Activated T-helper 1 cell treated with anti-CD3 and anti-CD28 coated beads, Interleukin-12 subunit alpha, Interleukin-12 subunit beta, Interleukin-2, Interleukin-4 antibody, amounts not matched to agents 30 ng/mL and 10 ng/mL and 1 ng/mL, durations not matched to agents 14 hours and 24 hours and 36 hours (primary cell): ENCODE measurements at regions not wholly inside any gene's neighbourhood (a gene's known extent, or its start where the extent isn't known, plus 50 kb on each side); places are given as distances from the start of the nearest gene placed in this dataset.

Experiments
- DNase-seq: peaks from one replicate; pipeline ENCODE4 v3.0.0; 2021; ENCODE audit warnings: low spot score
- H3K27ac Mint-ChIP-seq: one replicate; pipeline ENCODE4 v1.8.0; 2021; ENCODE audit warnings: mild to moderate bottlenecking, mixed read lengths
- H3K27me3 Mint-ChIP-seq: one replicate; pipeline ENCODE4 v1.8.0; 2022; ENCODE audit warnings: mild to moderate bottlenecking, moderate library complexity, mixed read lengths; ENCODE audit not compliant: insufficient read depth
- H3K36me3 Mint-ChIP-seq: one replicate; pipeline ENCODE4 v1.8.0; 2021; ENCODE audit warnings: low read depth, mixed read lengths
- H3K4me1 Mint-ChIP-seq: one replicate; pipeline ENCODE4 v1.8.0; 2021; ENCODE audit warnings: low read depth, mixed read lengths
- H3K4me3 Mint-ChIP-seq: one replicate; pipeline ENCODE4 v1.8.0; 2021; ENCODE audit warnings: mild to moderate bottlenecking, moderate library complexity, mixed read lengths
- H3K9me3 Mint-ChIP-seq: one replicate; pipeline ENCODE4 v1.8.0; 2021; ENCODE audit warnings: mixed read lengths
- intact Hi-C: fragments of 100-400 bp; cut with micrococcal nuclease; formaldehyde crosslinking; loops from one replicate; pipeline ENCODE4 v1.15.1; 2024

DNA sequence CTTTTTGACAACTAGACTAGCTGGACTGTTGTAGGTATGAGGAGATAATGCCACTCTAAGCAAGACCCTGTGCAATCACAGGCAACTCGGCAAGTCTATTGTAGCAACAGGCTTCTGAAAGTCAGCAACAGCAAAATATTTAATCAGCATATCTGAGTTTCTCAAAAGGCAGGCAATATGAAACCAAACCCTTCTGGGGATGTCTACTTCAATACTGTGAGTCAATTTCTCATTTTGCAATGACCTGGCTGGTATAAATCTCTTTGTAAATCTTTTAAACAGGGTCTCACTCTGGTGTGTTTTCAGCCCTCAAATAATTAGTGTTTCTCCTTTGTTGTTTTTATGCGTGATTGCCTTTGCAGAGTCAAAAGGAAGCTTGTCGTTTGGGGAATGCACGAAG lies 1044.5 kb downstream of the NTRK3 start:
- DNase-seq = no peak
- no peaks in the 10 kb centered on the region for H3K36me3 Mint-ChIP-seq
- no peaks in the 10 kb centered on the region for H3K9me3 Mint-ChIP-seq
- no peaks in the 10 kb centered on the region for H3K27me3 Mint-ChIP-seq
- no peak overlapping the region for H3K27ac Mint-ChIP-seq
- intact Hi-C loops = no loop called here
- no peaks in the 10 kb centered on the region for H3K4me1 Mint-ChIP-seq
- no peak overlapping the region for H3K4me3 Mint-ChIP-seq

DNA sequence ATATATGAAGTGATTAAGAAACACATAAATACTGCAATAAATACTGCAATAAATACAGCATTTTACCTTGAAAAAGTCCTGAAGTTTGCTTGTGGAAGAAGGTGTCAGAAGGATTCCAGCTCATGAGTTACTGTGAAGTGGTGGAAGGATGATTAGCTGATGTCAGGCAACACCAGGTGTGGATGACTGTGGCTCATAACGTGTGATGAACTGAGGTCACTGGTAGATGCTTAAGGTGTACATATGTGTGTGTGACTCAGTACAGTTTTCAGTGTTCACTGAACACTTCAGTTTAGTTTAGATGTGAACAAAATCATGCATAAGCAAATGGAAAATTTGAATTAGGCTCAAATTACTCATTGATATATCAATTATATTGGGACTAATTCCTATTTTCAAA lies 1045.0 kb downstream of the NTRK3 start:
- Mint-ChIP-seq H3K36me3 (no peaks in the 10 kb centered on the region), H3K27ac (no peak overlapping the region), H3K27me3 (no peaks in the 10 kb centered on the region), H3K4me1 (no peaks in the 10 kb centered on the region), H3K9me3 (no peaks in the 10 kb centered on the region), H3K4me3 (no peak overlapping the region)
- DNase-seq = no peak
- intact Hi-C loops = no loop called here

DNA sequence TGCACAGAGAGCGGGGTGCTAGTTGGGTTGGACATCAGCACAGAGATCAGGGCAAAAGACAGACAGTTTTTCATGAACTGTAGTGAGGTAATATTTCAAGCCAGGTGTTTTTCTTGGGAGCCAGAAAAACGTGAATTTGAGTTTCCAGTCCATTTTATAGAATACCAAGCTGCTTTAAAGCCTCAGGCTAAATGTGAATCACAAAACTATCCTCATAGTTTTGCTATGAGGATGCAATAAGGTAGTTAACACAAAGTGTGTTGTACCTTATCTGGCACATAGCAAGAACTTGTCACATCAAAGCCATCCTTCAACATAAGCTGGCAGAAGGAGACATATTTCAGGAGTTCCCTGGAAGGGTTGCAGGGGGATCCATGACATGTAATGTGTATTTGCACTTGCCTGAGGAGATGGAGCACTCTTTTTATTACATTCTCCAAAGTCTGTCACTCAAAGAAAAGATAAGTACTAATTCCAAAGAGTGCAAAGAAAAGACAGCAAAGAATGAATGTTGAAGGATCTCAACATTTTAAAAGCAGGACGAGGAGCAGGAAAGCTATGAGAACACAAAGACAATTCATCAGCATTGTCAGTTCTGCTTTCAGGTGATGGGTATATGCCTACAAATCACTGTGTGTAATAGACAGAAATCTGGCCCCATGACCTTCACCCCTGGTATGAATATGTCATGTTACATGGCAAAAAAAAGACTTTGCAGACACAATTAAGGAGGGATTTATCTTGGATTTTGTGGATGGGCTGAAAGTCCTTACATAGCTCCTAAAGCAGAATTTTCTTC lies 1046.4 kb downstream of the NTRK3 start:
- no peaks in the 10 kb centered on the region for H3K9me3 Mint-ChIP-seq
- H3K4me3 Mint-ChIP-seq = no peak overlapping the region
- DNase-seq = no peak
- no peaks in the 10 kb centered on the region for H3K36me3 Mint-ChIP-seq
- no peak overlapping the region for H3K27ac Mint-ChIP-seq
- H3K27me3 Mint-ChIP-seq = no peaks in the 10 kb centered on the region
- intact Hi-C loops = no loop called here
- no peaks in the 10 kb centered on the region for H3K4me1 Mint-ChIP-seq

DNA sequence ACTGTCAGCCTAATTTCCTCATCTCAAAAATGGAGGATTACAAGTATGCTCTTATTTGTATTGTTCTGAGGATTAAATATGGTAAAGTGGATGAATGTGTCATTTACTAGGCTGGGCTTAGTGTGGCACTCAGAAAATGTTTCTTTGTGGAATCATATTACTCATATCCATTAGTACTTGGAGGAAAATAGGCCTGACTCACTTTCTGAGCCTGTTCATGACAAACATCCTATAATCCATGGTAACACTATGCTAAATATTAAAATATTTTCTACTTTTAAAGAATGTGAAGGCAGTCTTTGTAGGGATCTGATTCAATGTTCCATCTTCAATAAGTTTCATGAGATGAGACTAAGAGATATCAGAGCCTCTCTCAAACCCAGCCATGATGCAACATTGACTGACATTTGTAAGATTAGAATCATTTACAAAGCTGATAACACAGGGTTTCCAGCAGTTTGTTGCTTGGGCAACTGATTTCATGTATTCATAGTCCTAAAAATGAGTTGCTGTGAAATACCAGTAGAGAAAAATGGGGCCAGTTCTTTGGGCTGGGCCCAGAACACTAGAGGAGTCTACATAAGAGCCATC lies 1048.5 kb downstream of the NTRK3 start:
- Mint-ChIP-seq H3K9me3 (no peaks in the 10 kb centered on the region), H3K27ac (no peak overlapping the region), H3K4me1 (no peaks in the 10 kb centered on the region), H3K4me3 (no peak overlapping the region), H3K36me3 (no peaks in the 10 kb centered on the region), H3K27me3 (peaks cover 2% of the 10 kb centered on the region)
- no peak for DNase-seq
- intact Hi-C loops = no loop called here

DNA sequence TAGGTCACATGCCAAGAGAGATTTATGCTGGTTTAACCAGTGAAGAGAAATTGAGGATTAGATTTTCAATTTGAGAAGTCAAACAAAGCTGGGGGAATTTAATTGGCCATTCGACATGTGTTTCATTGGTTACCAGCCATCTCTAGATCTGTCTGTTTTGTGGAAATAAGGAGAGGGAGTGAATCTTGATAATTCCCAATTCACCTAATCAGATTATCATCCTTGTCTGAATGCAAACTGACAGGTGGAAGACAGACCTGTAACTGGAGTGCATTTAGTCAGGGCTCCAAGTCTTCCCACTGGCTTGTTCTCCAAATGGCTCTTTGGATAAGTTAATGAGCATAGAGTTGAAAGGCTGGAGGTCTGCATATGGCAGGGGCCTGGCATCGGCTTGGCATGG lies 1049.3 kb downstream of the NTRK3 start:
- no peaks in the 10 kb centered on the region for H3K9me3 Mint-ChIP-seq
- peaks cover 2% of the 10 kb centered on the region for H3K27me3 Mint-ChIP-seq
- no peaks in the 10 kb centered on the region for H3K36me3 Mint-ChIP-seq
- H3K27ac Mint-ChIP-seq = no peak overlapping the region
- no peak overlapping the region for H3K4me3 Mint-ChIP-seq
- H3K4me1 Mint-ChIP-seq = no peaks in the 10 kb centered on the region
- intact Hi-C loops = no loop called here
- DNase-seq = no peak

DNA sequence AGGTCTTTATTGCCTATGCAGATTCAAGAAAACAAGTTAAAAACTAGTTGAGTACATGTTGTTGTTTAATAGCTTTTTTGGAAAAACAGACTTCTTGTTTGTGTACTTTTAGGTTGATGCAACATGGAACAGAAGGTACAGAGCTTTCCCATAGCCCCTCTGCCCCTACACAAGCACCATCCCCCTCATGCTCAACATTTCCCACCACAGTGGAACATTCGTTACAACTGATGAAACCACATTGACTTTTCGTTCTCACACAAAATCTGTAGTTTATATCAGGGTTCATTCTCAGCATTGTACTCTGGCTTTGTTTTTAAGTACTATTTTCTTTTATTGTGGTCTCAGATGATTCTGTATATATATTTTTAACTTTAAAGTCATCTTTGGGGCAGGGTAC lies 1054.6 kb downstream of the NTRK3 start:
- intact Hi-C loops = no loop called here
- Mint-ChIP-seq H3K9me3 (no peaks in the 10 kb centered on the region), H3K36me3 (no peaks in the 10 kb centered on the region), H3K4me3 (no peak overlapping the region), H3K27me3 (peaks cover 2% of the 10 kb centered on the region), H3K27ac (no peak overlapping the region), H3K4me1 (no peaks in the 10 kb centered on the region)
- no peak for DNase-seq

DNA sequence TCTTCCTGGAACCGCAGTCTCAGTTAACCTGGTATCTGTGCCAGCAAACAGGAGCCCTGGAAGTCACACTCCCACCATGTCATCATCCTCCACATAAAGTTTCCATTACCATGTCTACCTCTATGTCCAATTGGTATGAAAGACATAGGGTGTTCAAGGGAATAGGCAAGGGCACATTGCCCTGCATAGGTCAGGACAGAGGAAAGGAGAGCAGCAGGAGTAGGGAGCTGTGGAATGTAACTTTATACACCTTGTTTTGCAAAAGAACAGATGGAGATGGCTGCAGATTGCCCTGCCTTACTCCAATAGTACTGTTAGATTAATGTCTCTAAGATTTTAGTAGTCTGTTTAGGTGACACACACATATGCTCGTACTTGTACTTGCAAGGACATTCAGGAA lies 1056.4 kb downstream of the NTRK3 start:
- Mint-ChIP-seq H3K36me3 (no peaks in the 10 kb centered on the region), H3K9me3 (no peaks in the 10 kb centered on the region), H3K4me1 (no peaks in the 10 kb centered on the region), H3K4me3 (no peak overlapping the region), H3K27ac (no peak overlapping the region), H3K27me3 (peaks cover 2% of the 10 kb centered on the region)
- intact Hi-C loops = no loop called here
- no peak for DNase-seq

DNA sequence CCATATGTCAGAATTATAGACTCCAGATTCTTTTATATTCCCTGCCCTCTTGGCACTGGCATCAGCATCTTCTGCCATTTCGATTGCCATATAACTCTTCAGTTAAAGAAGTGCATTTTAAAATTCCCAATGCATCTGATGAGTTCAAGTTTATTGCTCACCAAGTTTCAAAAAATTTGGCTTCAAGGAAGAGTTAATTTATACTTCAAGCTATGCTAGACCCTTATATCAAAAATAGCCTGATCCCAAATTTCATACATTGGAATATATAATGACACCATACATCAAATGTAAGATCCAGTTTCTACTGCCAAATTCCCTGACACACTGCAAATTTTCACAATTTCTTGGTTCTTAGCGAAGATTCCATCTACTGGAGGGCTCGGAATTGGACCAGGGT lies 1058.6 kb downstream of the NTRK3 start:
- no peaks in the 10 kb centered on the region for H3K36me3 Mint-ChIP-seq
- H3K27ac Mint-ChIP-seq = no peak overlapping the region
- no peak for DNase-seq
- no peaks in the 10 kb centered on the region for H3K4me1 Mint-ChIP-seq
- intact Hi-C loops = no loop called here
- no peaks in the 10 kb centered on the region for H3K27me3 Mint-ChIP-seq
- no peaks in the 10 kb centered on the region for H3K9me3 Mint-ChIP-seq
- H3K4me3 Mint-ChIP-seq = no peak overlapping the region

DNA sequence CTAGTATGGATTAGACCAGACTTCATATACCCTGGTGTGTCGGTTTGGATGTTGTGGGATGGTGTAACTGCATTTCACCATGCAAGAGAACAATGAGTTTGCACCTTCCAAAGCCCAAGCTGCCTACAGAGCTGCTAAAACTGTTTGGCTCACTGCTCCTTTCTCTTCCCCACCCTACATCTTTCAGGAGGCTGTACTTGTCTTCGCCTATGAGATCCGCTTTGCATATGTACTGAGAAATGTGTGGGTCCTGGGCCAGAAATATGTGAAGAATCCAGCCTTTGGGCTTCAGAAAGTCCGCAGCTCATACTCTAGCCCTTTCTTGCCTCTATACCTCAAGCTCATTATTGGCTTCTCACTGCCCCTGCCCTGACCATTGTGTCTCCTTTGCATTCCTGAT lies 1060.0 kb downstream of the NTRK3 start:
- no peaks in the 10 kb centered on the region for H3K36me3 Mint-ChIP-seq
- no peaks in the 10 kb centered on the region for H3K27me3 Mint-ChIP-seq
- DNase-seq = no peak
- H3K9me3 Mint-ChIP-seq = no peaks in the 10 kb centered on the region
- intact Hi-C loops = no loop called here
- H3K27ac Mint-ChIP-seq = no peak overlapping the region
- H3K4me3 Mint-ChIP-seq = no peak overlapping the region
- no peaks in the 10 kb centered on the region for H3K4me1 Mint-ChIP-seq

DNA sequence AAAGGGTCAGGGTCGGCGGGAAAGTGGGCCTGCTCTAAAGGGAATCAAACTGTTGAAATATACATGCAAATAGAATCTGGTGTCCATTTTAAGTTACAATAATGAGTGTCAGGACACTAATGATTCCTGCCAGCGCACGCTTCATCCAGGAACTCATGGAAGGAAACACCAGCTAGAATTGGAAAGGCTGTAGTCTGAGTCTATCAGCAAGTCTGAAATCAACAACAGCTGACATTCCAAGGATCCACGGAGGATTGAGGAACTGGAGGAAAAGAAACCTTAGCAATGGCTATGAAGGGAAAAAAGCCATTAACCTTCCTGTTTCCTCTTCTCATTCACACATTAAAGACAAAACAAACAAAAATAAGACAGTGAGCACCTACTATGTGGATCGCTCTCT lies 1063.1 kb downstream of the NTRK3 start:
- H3K27me3 Mint-ChIP-seq = no peaks in the 10 kb centered on the region

DNA sequence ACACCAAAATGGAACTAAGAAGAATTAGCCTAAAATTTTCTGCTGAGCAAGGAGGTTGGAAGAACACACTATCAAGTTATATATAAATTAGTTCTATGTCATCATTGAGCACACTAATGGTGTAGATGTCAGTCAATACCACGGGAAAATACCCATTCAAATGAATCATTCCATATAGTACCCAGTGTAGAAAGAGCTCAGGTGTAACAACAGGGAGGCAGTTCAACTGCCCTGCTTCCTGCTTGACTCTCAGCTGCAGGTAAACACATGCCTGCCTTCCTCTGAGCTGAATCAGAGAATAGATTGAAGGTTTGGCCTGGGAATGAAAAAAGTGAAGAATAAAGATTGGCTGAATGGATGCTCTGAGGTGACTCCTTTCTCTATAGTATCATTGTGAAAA lies 1088.0 kb downstream of the AGBL1 start:
- no peaks in the 10 kb centered on the region for H3K4me1 Mint-ChIP-seq
- H3K9me3 Mint-ChIP-seq = peaks cover 3% of the 10 kb centered on the region
- H3K36me3 Mint-ChIP-seq = no peaks in the 10 kb centered on the region
- peaks cover 2% of the 10 kb centered on the region for H3K27me3 Mint-ChIP-seq
- DNase-seq = no peak
- intact Hi-C loops = no loop called here
- no peak overlapping the region for H3K27ac Mint-ChIP-seq
- no peak overlapping the region for H3K4me3 Mint-ChIP-seq

More for the DNA sequence above, 1063.1 kb downstream of the NTRK3 start:
- no peak overlapping the region for H3K27ac Mint-ChIP-seq
- no peak for DNase-seq
- H3K36me3 Mint-ChIP-seq = no peaks in the 10 kb centered on the region
- no peaks in the 10 kb centered on the region for H3K9me3 Mint-ChIP-seq
- intact Hi-C loops = no loop called here
- H3K4me1 Mint-ChIP-seq = no peaks in the 10 kb centered on the region
- H3K4me3 Mint-ChIP-seq = no peak overlapping the region

DNA sequence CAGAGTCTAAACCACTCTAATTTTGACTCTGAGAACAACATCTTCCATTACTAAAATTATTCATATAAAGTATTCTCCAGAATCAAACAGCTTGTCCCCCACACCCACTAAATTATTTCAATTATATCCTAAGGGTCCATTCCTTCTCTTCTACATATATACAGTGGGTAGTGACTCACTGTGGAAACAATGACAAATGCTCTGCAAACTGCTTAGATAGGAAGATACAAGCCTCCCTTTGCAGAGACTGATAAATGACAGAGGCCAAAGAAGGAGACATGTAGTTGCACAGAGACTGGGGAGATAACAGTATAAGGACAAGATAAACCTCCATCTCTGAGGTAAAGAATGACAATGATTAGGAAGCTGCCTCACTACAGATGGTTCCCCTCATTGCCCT lies 1087.4 kb downstream of the AGBL1 start:
- Mint-ChIP-seq H3K27me3 (peaks cover 2% of the 10 kb centered on the region), H3K9me3 (peaks cover 3% of the 10 kb centered on the region), H3K36me3 (no peaks in the 10 kb centered on the region), H3K4me1 (no peaks in the 10 kb centered on the region), H3K4me3 (no peak overlapping the region), H3K27ac (no peak overlapping the region)
- intact Hi-C loops = no loop called here
- DNase-seq = no peak

DNA sequence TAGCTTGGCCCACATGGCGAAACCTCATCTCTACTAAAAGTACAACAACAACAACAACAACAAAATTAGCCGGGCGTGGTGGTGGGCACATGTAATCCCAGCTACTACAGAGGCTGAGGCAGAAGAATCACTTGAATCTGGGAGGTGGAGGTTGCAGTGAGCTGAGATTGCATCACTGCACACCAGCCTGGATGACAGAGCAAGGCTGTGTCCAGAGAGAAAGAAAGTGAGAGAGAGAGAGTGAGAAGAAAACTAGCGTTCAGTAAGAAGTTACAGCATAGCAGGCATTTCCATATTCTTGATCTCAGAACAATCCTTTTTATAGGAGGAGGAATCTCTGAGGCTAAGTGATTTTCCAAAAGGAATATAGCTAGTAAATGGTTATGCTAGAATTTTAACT lies 1076.1 kb downstream of the AGBL1 start:
- Mint-ChIP-seq H3K36me3 (no peaks in the 10 kb centered on the region), H3K27ac (no peak overlapping the region), H3K4me1 (no peaks in the 10 kb centered on the region), H3K9me3 (peaks cover 4% of the 10 kb centered on the region), H3K27me3 (no peaks in the 10 kb centered on the region), H3K4me3 (no peak overlapping the region)
- intact Hi-C loops = no loop called here
- DNase-seq = no peak

DNA sequence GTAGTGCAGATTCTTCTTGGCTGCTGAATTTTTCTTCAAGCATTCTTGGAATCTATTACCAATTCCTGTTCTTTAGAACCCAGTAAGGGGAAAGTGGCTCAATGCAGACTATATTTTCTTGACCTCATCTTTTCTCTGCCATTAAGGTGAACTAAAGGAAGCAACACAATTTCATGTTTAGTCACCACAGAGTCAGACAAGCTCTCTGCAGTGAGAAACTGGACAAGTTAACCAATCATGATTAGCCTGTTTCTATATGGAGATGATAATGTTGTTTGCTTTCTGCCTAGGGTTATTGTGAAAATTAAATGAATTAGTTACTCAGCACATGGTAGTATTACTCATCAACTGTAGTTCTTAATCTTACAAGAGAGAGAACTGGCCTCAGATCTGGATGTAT lies 1075.1 kb downstream of the AGBL1 start:
- Mint-ChIP-seq H3K4me3 (no peak overlapping the region), H3K36me3 (no peaks in the 10 kb centered on the region), H3K4me1 (no peaks in the 10 kb centered on the region)

More for the DNA sequence above, 1075.1 kb downstream of the AGBL1 start:
- H3K9me3 Mint-ChIP-seq = peaks cover 4% of the 10 kb centered on the region
- no peaks in the 10 kb centered on the region for H3K27me3 Mint-ChIP-seq
- DNase-seq = no peak
- intact Hi-C loops = no loop called here
- H3K27ac Mint-ChIP-seq = no peak overlapping the region
